ENCODE measurements at regions not wholly inside any gene's neighbourhood (a gene's known extent, or its start where the extent isn't known, plus 50 kb on each side); places are given as distances from the start of the nearest gene placed in this dataset.

- no peak overlapping the region for H3K4me3 ChIP-seq (ENCODE audit: low read depth, low read length)
- H3K4me1 ChIP-seq = peaks cover 10% of the 10 kb centered on the region; the same call in 1 of the 2 replicates
- POLR2A ChIA-PET = no interaction called here
- peaks cover 13% of the 10 kb centered on the region for H3K9me3 Mint-ChIP-seq (ENCODE audit: unreplicated experiment)
- H3K36me3 ChIP-seq (ENCODE audit: control insufficient read depth, insufficient read depth, low read length) = no peaks in the 10 kb centered on the region
- H3K4me1 Mint-ChIP-seq (ENCODE audit: low read depth, unreplicated experiment) = no peaks in the 10 kb centered on the region
- H3K27me3 Mint-ChIP-seq (ENCODE audit: insufficient read depth, unreplicated experiment) = no peaks in the 10 kb centered on the region
- no peaks in the 10 kb centered on the region for H3K36me3 Mint-ChIP-seq (ENCODE audit: insufficient read depth, unreplicated experiment)
- no TSS peak for BruUV-seq (replicated peaks)
- CTCF ChIA-PET = no interaction called here
- no peaks in the 10 kb centered on the region for H3K27me3 ChIP-seq (replicated peaks; ENCODE audit: control insufficient read depth, insufficient read depth, low read length)
- no peak for DNase-seq
- TF ChIP-seq CTCF (IDR thresholded peaks at IDR 0.05; ENCODE audit: insufficient read depth in 1 of 2, low read depth in 1 of 2, low read length in 1 of 2, severe bottlenecking in 1 of 2, unreplicated experiment in 1 of 2) = no peak
- intact Hi-C loops (cut with micrococcal nuclease; ENCODE audit: unreplicated experiment) = no loop called here
- no peak overlapping the region for H3K4me3 Mint-ChIP-seq (ENCODE audit: unreplicated experiment)
- H3K9me3 ChIP-seq = peaks cover 7% of the 10 kb centered on the region; the same call in 1 of the 2 replicates
- no peak overlapping the region for H3K27ac Mint-ChIP-seq (ENCODE audit: unreplicated experiment)
These were observed 90.0 kb downstream of the URB2 start for GRCh38 chr1:229716069-229716468.

- no peak overlapping the region for H3K4me3 ChIP-seq (ENCODE audit: low read depth, low read length)
- H3K27me3 ChIP-seq (replicated peaks; ENCODE audit: control insufficient read depth, insufficient read depth, low read length) = no peaks in the 10 kb centered on the region
- ChIA-PET CTCF (no interaction called here), POLR2A (no interaction called here)
- no peak overlapping the region for H3K4me3 Mint-ChIP-seq (ENCODE audit: unreplicated experiment)
- no peaks in the 10 kb centered on the region for H3K27me3 Mint-ChIP-seq (ENCODE audit: insufficient read depth, unreplicated experiment)
- H3K4me1 ChIP-seq = peaks cover 10% of the 10 kb centered on the region; the same call in 1 of the 2 replicates
- no TSS peak for BruUV-seq (replicated peaks)
- no peak overlapping the region for H3K27ac Mint-ChIP-seq (ENCODE audit: unreplicated experiment)
- no peak for TF ChIP-seq CTCF (IDR thresholded peaks at IDR 0.05; ENCODE audit: insufficient read depth in 1 of 2, low read depth in 1 of 2, low read length in 1 of 2, severe bottlenecking in 1 of 2, unreplicated experiment in 1 of 2)
- H3K4me1 Mint-ChIP-seq (ENCODE audit: low read depth, unreplicated experiment) = no peaks in the 10 kb centered on the region
- DNase-seq = no peak
- intact Hi-C loops (cut with micrococcal nuclease; ENCODE audit: unreplicated experiment) = no loop called here
- H3K36me3 ChIP-seq (ENCODE audit: control insufficient read depth, insufficient read depth, low read length) = no peaks in the 10 kb centered on the region
- H3K36me3 Mint-ChIP-seq (ENCODE audit: insufficient read depth, unreplicated experiment) = no peaks in the 10 kb centered on the region
- H3K9me3 Mint-ChIP-seq (ENCODE audit: unreplicated experiment) = peaks cover 13% of the 10 kb centered on the region
- peaks cover 8% of the 10 kb centered on the region; the same call in 1 of the 2 replicates for H3K9me3 ChIP-seq
These were observed 90.7 kb downstream of the URB2 start for GRCh38 chr1:229716704-229717103.

- Mint-ChIP-seq H3K4me3 (ENCODE audit: unreplicated experiment) (no peak overlapping the region), H3K4me1 (ENCODE audit: low read depth, unreplicated experiment) (no peaks in the 10 kb centered on the region), H3K9me3 (ENCODE audit: unreplicated experiment) (peaks cover 13% of the 10 kb centered on the region), H3K36me3 (ENCODE audit: insufficient read depth, unreplicated experiment) (no peaks in the 10 kb centered on the region), H3K27me3 (ENCODE audit: insufficient read depth, unreplicated experiment) (no peaks in the 10 kb centered on the region), H3K27ac (ENCODE audit: unreplicated experiment) (no peak overlapping the region)
- Histone ChIP-seq H3K27me3 (replicated peaks; ENCODE audit: control insufficient read depth, insufficient read depth, low read length) (no peaks in the 10 kb centered on the region), H3K4me3 (ENCODE audit: low read depth, low read length) (no peak overlapping the region), H3K4me1 (peaks cover 10% of the 10 kb centered on the region; the same call in 1 of the 2 replicates), H3K9me3 (peaks cover 16% of the 10 kb centered on the region; the same call in 1 of the 2 replicates), H3K36me3 (ENCODE audit: control insufficient read depth, insufficient read depth, low read length) (no peaks in the 10 kb centered on the region)
- peak; percentile 36 to 48 for DNase-seq
- no TSS peak for BruUV-seq (replicated peaks)
- intact Hi-C loops (cut with micrococcal nuclease; ENCODE audit: unreplicated experiment) = no loop called here
- no peak for TF ChIP-seq CTCF (IDR thresholded peaks at IDR 0.05; ENCODE audit: insufficient read depth in 1 of 2, low read depth in 1 of 2, low read length in 1 of 2, severe bottlenecking in 1 of 2, unreplicated experiment in 1 of 2)
- ChIA-PET CTCF (no interaction called here), POLR2A (no interaction called here)
These were observed 91.9 kb downstream of the URB2 start for GRCh38 chr1:229717786-229718576.

All from Caco-2 (cell line).